IMR-90 (cell line): ENCODE measurements at regions not wholly inside any gene's neighbourhood (a gene's known extent, or its start where the extent isn't known, plus 50 kb on each side); places are given as distances from the start of the nearest gene placed in this dataset.

Experiments
- ATAC-seq: fragments of 200-7000 bp; cut with Tn5 transposase; 2 replicates; pipeline ENCODE4 v1.9.1; 2020; ENCODE audit warnings: low read depth, mild to moderate bottlenecking, moderate library complexity
- BruUV-seq: library from RNA; stranded (reverse); fragments of 400-500 nt; replicated peaks from 2 replicates; lab custom pipeline; 2021; lab: Mats Ljungman, UMichigan
- CTCF ChIA-PET: fragments of 300-600 bp; formaldehyde crosslinking; extraction: SDS; loops from one replicate; lab custom pipeline; 2021; ENCODE audit warnings: antibody characterized with exemption; lab: Yijun Ruan, JAX
- POLR2A ChIA-PET: fragments of 300-600 bp; sonication (Branson Sonifier 250); formaldehyde crosslinking; loops from one replicate; lab custom pipeline; 2022; ENCODE audit warnings: antibody characterized with exemption; ENCODE audit not compliant: unreplicated experiment; lab: Charles Lee
- DNase-seq: peaks from one replicate; pipeline ENCODE4 v3.0.0; 2013
- H2AFZ ChIP-seq: replicated peaks from 2 replicates; pipeline ENCODE3; 2013; ENCODE audit warnings: low read length, mild to moderate bottlenecking; ENCODE audit not compliant: poor library complexity
- H2AK5ac ChIP-seq: 2 replicates; pipeline ENCODE4 v1.6.1; 2013; ENCODE audit warnings: low read depth, low read length, inconsistent platforms
- H2AK9ac ChIP-seq: replicated peaks from 2 replicates; pipeline ENCODE3; 2013; ENCODE audit warnings: mild to moderate bottlenecking, low read depth, low read length, moderate library complexity; ENCODE audit not compliant: poor library complexity
- H2BK120ac ChIP-seq: 2 replicates; pipeline ENCODE4 v1.6.1; 2013; ENCODE audit warnings: low read depth, low read length, inconsistent platforms
- H2BK15ac ChIP-seq: 3 replicates; pipeline ENCODE4 v1.6.1; 2013; ENCODE audit warnings: low read depth, low read length, inconsistent platforms
- H2BK20ac ChIP-seq: 2 replicates; pipeline ENCODE4 v1.6.1; 2013; ENCODE audit warnings: low read depth, mild to moderate bottlenecking, inconsistent platforms, low read length, moderate library complexity
- H2BK5ac ChIP-seq: 2 replicates; pipeline ENCODE4 v1.6.1; 2013; ENCODE audit warnings: mild to moderate bottlenecking, low read depth, low read length, inconsistent platforms; ENCODE audit not compliant: poor library complexity, severe bottlenecking
- H3K14ac ChIP-seq: replicated peaks from 2 replicates; pipeline ENCODE4 v1.6.1; 2013; ENCODE audit warnings: low read depth, low read length, inconsistent platforms
- H3K18ac ChIP-seq: 2 replicates; pipeline ENCODE4 v1.6.1; 2013; ENCODE audit warnings: low read depth, low read length, control low read depth
- H3K23ac ChIP-seq: 2 replicates; pipeline ENCODE4 v1.6.1; 2013; ENCODE audit warnings: low read depth, low read length, inconsistent platforms
- H3K27ac ChIP-seq: 2 replicates; pipeline ENCODE4 v1.5.1; 2013; ENCODE audit warnings: mild to moderate bottlenecking, control low read depth, low read length; ENCODE audit not compliant: insufficient read depth
- H3K27me3 ChIP-seq: 2 replicates; pipeline ENCODE4 v1.6.1; 2013; ENCODE audit warnings: low read length; ENCODE audit not compliant: control insufficient read depth, insufficient read depth
- H3K36me3 ChIP-seq: 2 replicates; pipeline ENCODE4 v1.6.1; 2013; ENCODE audit warnings: low read length, mixed read lengths; ENCODE audit not compliant: control insufficient read depth, insufficient read depth
- H3K4ac ChIP-seq: 2 replicates; pipeline ENCODE4 v1.6.1; 2013; ENCODE audit warnings: low read depth, low read length, inconsistent platforms
- H3K4me1 ChIP-seq: 2 replicates; pipeline ENCODE4 v1.6.1; 2013; ENCODE audit warnings: low read length, mixed read lengths; ENCODE audit not compliant: control insufficient read depth, insufficient read depth
- H3K4me2 ChIP-seq: 2 replicates; pipeline ENCODE4 v1.6.1; 2013; ENCODE audit warnings: low read depth, mild to moderate bottlenecking, control low read depth, low read length, moderate library complexity
- H3K4me3 ChIP-seq: 2 replicates; pipeline ENCODE4 v1.5.1; 2013; ENCODE audit warnings: low read depth, mild to moderate bottlenecking, control low read depth, low read length, moderate library complexity; ENCODE audit not compliant: insufficient read depth
- H3K56ac ChIP-seq: 2 replicates; pipeline ENCODE4 v1.6.1; 2013; ENCODE audit warnings: low read length, inconsistent platforms; ENCODE audit not compliant: insufficient read depth; ENCODE audit errors: extremely low read depth
- H3K79me1 ChIP-seq, 2 experiments: 2 replicates each; pipeline ENCODE4 v1.6.1; 2013; ENCODE audit warnings: low read length in 2 of 2, inconsistent platforms in 1 of 2, low read depth in 1 of 2
- H3K9ac ChIP-seq: 2 replicates; pipeline ENCODE4 v1.6.1; 2013; ENCODE audit warnings: low read depth, low read length, control low read depth
- H3K9me1 ChIP-seq: 2 replicates; pipeline ENCODE4 v1.6.1; 2013; ENCODE audit warnings: low read length, inconsistent platforms; ENCODE audit not compliant: insufficient read depth
- H3K9me3 ChIP-seq: 2 replicates; pipeline ENCODE4 v1.6.1; 2013; ENCODE audit warnings: low read length; ENCODE audit not compliant: control insufficient read depth, insufficient read depth
- H4K20me1 ChIP-seq: 2 replicates; pipeline ENCODE4 v1.6.1; 2013; ENCODE audit warnings: low read length, inconsistent platforms; ENCODE audit not compliant: insufficient read depth
- H4K5ac ChIP-seq: 2 replicates; pipeline ENCODE4 v1.6.1; 2013; ENCODE audit warnings: mild to moderate bottlenecking, low read depth, low read length, control low read depth
- H4K8ac ChIP-seq, 2 experiments: 2 replicates each; pipeline ENCODE4 v1.6.1; 2013; ENCODE audit warnings: low read depth in 2 of 2, low read length in 2 of 2, control low read depth in 1 of 2, inconsistent platforms in 1 of 2
- H4K91ac ChIP-seq: 2 replicates; pipeline ENCODE4 v1.6.1; 2013; ENCODE audit warnings: low read depth, low read length, inconsistent platforms; ENCODE audit not compliant: insufficient read depth
- FOS ChIP-seq: fragments of 150-350 bp; IDR thresholded peaks from 2 replicates; pipeline ENCODE4 v1.6.1; 2016; ENCODE audit warnings: low read depth, low read length
- USF2 ChIP-seq: fragments of 150-350 bp; IDR thresholded peaks from 2 replicates; pipeline ENCODE4 v1.6.1; 2017; ENCODE audit warnings: mild to moderate bottlenecking, antibody characterized with exemption, low read length, low read depth
- WGBS, 2 experiments: methylation state at CpG; one replicate each; pipeline versions ENCODE4 v1.1.5 to v1.1.7; 2013; ENCODE audit warnings: missing lambda C conversion rate in 2 of 2; ENCODE audit not compliant: insufficient read length in 1 of 2; ENCODE audit errors: extremely low coverage in 2 of 2; 5-methylcytosine and 5-hydroxymethylcytosine counted together
- dilution Hi-C: fragments of 300-500 bp; cut with HindIII; formaldehyde crosslinking; loops from one replicate; pipeline ENCODE4 v1.14.3; 2018; ENCODE audit warnings: low sequenced_read_pairs; ENCODE audit not compliant: unreplicated experiment
- in situ Hi-C: fragments of 300-500 bp; cut with MboI; formaldehyde crosslinking; loops from 3 replicates; pipeline ENCODE4 v1.14.3; 2019; ENCODE audit warnings: low sequenced_read_pairs, inconsistent platforms, mixed read lengths
- intact Hi-C: fragments of 100-400 bp; cut with micrococcal nuclease; formaldehyde crosslinking; loops from 2 replicates; pipeline ENCODE4 v1.10.0; 2022
- TF ChIP-seq, protein P1 (sequence below): conservative IDR thresholded peaks from 2 replicates; pipeline ENCODE4 v1.5.1; 2012; ENCODE audit warnings: mild to moderate bottlenecking, low read depth, low read length, improper control_type of control experiment

GRCh38 chr2:45303417-45304202 lies 294.4 kb upstream of the SIX2 start:
- TF ChIP-seq, protein P1, sequence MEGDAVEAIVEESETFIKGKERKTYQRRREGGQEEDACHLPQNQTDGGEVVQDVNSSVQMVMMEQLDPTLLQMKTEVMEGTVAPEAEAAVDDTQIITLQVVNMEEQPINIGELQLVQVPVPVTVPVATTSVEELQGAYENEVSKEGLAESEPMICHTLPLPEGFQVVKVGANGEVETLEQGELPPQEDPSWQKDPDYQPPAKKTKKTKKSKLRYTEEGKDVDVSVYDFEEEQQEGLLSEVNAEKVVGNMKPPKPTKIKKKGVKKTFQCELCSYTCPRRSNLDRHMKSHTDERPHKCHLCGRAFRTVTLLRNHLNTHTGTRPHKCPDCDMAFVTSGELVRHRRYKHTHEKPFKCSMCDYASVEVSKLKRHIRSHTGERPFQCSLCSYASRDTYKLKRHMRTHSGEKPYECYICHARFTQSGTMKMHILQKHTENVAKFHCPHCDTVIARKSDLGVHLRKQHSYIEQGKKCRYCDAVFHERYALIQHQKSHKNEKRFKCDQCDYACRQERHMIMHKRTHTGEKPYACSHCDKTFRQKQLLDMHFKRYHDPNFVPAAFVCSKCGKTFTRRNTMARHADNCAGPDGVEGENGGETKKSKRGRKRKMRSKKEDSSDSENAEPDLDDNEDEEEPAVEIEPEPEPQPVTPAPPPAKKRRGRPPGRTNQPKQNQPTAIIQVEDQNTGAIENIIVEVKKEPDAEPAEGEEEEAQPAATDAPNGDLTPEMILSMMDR, result no peak
- TF ChIP-seq FOS, result no peak
- no peak for TF ChIP-seq USF2
- no peak overlapping the region for H3K4me3 ChIP-seq
- POLR2A ChIA-PET, result no interaction called here
- no peaks in the 10 kb centered on the region for H3K36me3 ChIP-seq
- CTCF ChIA-PET, result no interaction called here
- no peak overlapping the region for H3K23ac ChIP-seq
- no peak overlapping the region for H2AK5ac ChIP-seq
- no peak overlapping the region for H4K5ac ChIP-seq
- H2BK20ac ChIP-seq, result no peak overlapping the region
- no peak overlapping the region for H3K4me2 ChIP-seq
- intact Hi-C loops (no loop called here), in situ Hi-C loops (no loop called here), dilution Hi-C loops (no loop called here)
- H4K20me1 ChIP-seq, result no peaks in the 10 kb centered on the region
- H4K91ac ChIP-seq, result no peak overlapping the region
- no peak overlapping the region for H2BK5ac ChIP-seq
- ATAC-seq (no peak), DNase-seq (no peak)
- no peak overlapping the region for H2AFZ ChIP-seq
- no peaks in the 10 kb centered on the region for H3K4me1 ChIP-seq
- H3K14ac ChIP-seq, result no peak overlapping the region
- no peak overlapping the region for H3K4ac ChIP-seq
- H4K8ac ChIP-seq, result no peak overlapping the region
- no peak overlapping the region for H3K56ac ChIP-seq
- no peak overlapping the region for H2AK9ac ChIP-seq
- no peaks in the 10 kb centered on the region for H3K79me1 ChIP-seq
- H3K18ac ChIP-seq, result no peak overlapping the region
- H3K9ac ChIP-seq, result no peak overlapping the region
- no peaks in the 10 kb centered on the region for H3K9me3 ChIP-seq
- H2BK120ac ChIP-seq, result no peak overlapping the region
- BruUV-seq, result no TSS peak
- peaks cover 67% of the 10 kb centered on the region for H3K27me3 ChIP-seq
- H3K27ac ChIP-seq, result no peak overlapping the region
- H2BK15ac ChIP-seq, result no peak overlapping the region
- WGBS, 2 experiments, result 0% methylated on average over 1 of the region's 5 CpGs; no CpG with 5 or more reads in 1 of the 2 experiments
- no peaks in the 10 kb centered on the region for H3K9me1 ChIP-seq
